ENCODE measurements at regions not wholly inside any gene's neighbourhood (a gene's known extent, or its start where the extent isn't known, plus 50 kb on each side); places are given as distances from the start of the nearest gene placed in this dataset.
"Not testable (repeated sequence)": the region's sequence is repeated elsewhere in the genome, so short reads cannot be mapped to it uniquely, and the experiment has no call there.

GRCh38 chr7:52362521-52362920, 672.9 kb upstream of the POM121L12 start:
- no peak overlapping the region for H3K27ac ChIP-seq (ENCODE audit: low read depth in 2 of 2, low read length in 2 of 2)
- H3K27me3 ChIP-seq (ENCODE audit: control insufficient read depth in 2 of 2, insufficient read depth in 2 of 2, low read length in 2 of 2): no peaks in the 10 kb centered on the region
- H3K4me3 ChIP-seq (ENCODE audit: low read length in 2 of 2): no peak overlapping the region
- H3K9ac ChIP-seq (ENCODE audit: low read depth in 1 of 2, low read length in 2 of 2): no peak overlapping the region
- H3K9me3 ChIP-seq (ENCODE audit: control insufficient read depth in 2 of 2, low read length in 2 of 2): no peaks in the 10 kb centered on the region
- no peaks in the 10 kb centered on the region for H3K36me3 ChIP-seq (ENCODE audit: control insufficient read depth in 2 of 2, insufficient read depth in 2 of 2, low read length in 2 of 2)
- H3K4me1 ChIP-seq (ENCODE audit: control insufficient read depth in 2 of 2, insufficient read depth in 2 of 2, low read length in 2 of 2): no peaks in the 10 kb centered on the region

GRCh38 chr7:52360541-52360940, 674.9 kb upstream of the POM121L12 start:
- H3K36me3 ChIP-seq (ENCODE audit: control insufficient read depth in 2 of 2, insufficient read depth in 2 of 2, low read length in 2 of 2): no peaks in the 10 kb centered on the region
- H3K27ac ChIP-seq (ENCODE audit: low read depth in 2 of 2, low read length in 2 of 2): no peak overlapping the region
- no peaks in the 10 kb centered on the region for H3K4me1 ChIP-seq (ENCODE audit: control insufficient read depth in 2 of 2, insufficient read depth in 2 of 2, low read length in 2 of 2)
- no peak overlapping the region for H3K4me3 ChIP-seq (ENCODE audit: low read length in 2 of 2)
- no peaks in the 10 kb centered on the region for H3K9me3 ChIP-seq (ENCODE audit: control insufficient read depth in 2 of 2, low read length in 2 of 2)
- H3K27me3 ChIP-seq (ENCODE audit: control insufficient read depth in 2 of 2, insufficient read depth in 2 of 2, low read length in 2 of 2): no peaks in the 10 kb centered on the region
- no peak overlapping the region for H3K9ac ChIP-seq (ENCODE audit: low read depth in 1 of 2, low read length in 2 of 2)

GRCh38 chr7:52355053-52355452, 680.4 kb upstream of the POM121L12 start:
- Histone ChIP-seq H3K9me3 (ENCODE audit: control insufficient read depth in 2 of 2, low read length in 2 of 2) (peaks cover 0 to 2% of the 10 kb centered on the region in 2 donors), H3K27ac (ENCODE audit: low read depth in 2 of 2, low read length in 2 of 2) (no peak overlapping the region), H3K4me3 (ENCODE audit: low read length in 2 of 2) (no peak overlapping the region), H3K27me3 (ENCODE audit: control insufficient read depth in 2 of 2, insufficient read depth in 2 of 2, low read length in 2 of 2) (no peaks in the 10 kb centered on the region), H3K36me3 (ENCODE audit: control insufficient read depth in 2 of 2, insufficient read depth in 2 of 2, low read length in 2 of 2) (no peaks in the 10 kb centered on the region), H3K4me1 (ENCODE audit: control insufficient read depth in 2 of 2, insufficient read depth in 2 of 2, low read length in 2 of 2) (no peaks in the 10 kb centered on the region), H3K9ac (ENCODE audit: low read depth in 1 of 2, low read length in 2 of 2) (no peak overlapping the region)

GRCh38 chr7:52352013-52352981, 683.1 kb upstream of the POM121L12 start:
- Histone ChIP-seq H3K9me3 (ENCODE audit: control insufficient read depth in 2 of 2, low read length in 2 of 2) (peaks cover 0 to 2% of the 10 kb centered on the region in 2 donors), H3K27ac (ENCODE audit: low read depth in 2 of 2, low read length in 2 of 2) (no peak overlapping the region), H3K27me3 (ENCODE audit: control insufficient read depth in 2 of 2, insufficient read depth in 2 of 2, low read length in 2 of 2) (no peaks in the 10 kb centered on the region), H3K9ac (ENCODE audit: low read depth in 1 of 2, low read length in 2 of 2) (no peak overlapping the region), H3K4me1 (ENCODE audit: control insufficient read depth in 2 of 2, insufficient read depth in 2 of 2, low read length in 2 of 2) (no peaks in the 10 kb centered on the region), H3K4me3 (ENCODE audit: low read length in 2 of 2) (no peak overlapping the region), H3K36me3 (ENCODE audit: control insufficient read depth in 2 of 2, insufficient read depth in 2 of 2, low read length in 2 of 2) (no peaks in the 10 kb centered on the region)

GRCh38 chr7:52344015-52344414, 691.4 kb upstream of the POM121L12 start:
- H3K36me3 ChIP-seq (ENCODE audit: control insufficient read depth in 2 of 2, insufficient read depth in 2 of 2, low read length in 2 of 2): no peaks in the 10 kb centered on the region
- H3K9ac ChIP-seq (ENCODE audit: low read depth in 1 of 2, low read length in 2 of 2): no peak overlapping the region
- H3K4me3 ChIP-seq (ENCODE audit: low read length in 2 of 2): no peak overlapping the region
- H3K4me1 ChIP-seq (ENCODE audit: control insufficient read depth in 2 of 2, insufficient read depth in 2 of 2, low read length in 2 of 2): no peaks in the 10 kb centered on the region
- no peaks in the 10 kb centered on the region for H3K27me3 ChIP-seq (ENCODE audit: control insufficient read depth in 2 of 2, insufficient read depth in 2 of 2, low read length in 2 of 2)
- H3K27ac ChIP-seq (ENCODE audit: low read depth in 2 of 2, low read length in 2 of 2): no peak overlapping the region
- H3K9me3 ChIP-seq (ENCODE audit: control insufficient read depth in 2 of 2, low read length in 2 of 2): no peaks in the 10 kb centered on the region

- no peaks in the 10 kb centered on the region for H3K4me1 ChIP-seq (ENCODE audit: control insufficient read depth in 2 of 2, insufficient read depth in 2 of 2, low read length in 2 of 2)
- no peak overlapping the region for H3K27ac ChIP-seq (ENCODE audit: low read depth in 2 of 2, low read length in 2 of 2)
- no peaks in the 10 kb centered on the region for H3K9me3 ChIP-seq (ENCODE audit: control insufficient read depth in 2 of 2, low read length in 2 of 2)
- H3K27me3 ChIP-seq (ENCODE audit: control insufficient read depth in 2 of 2, insufficient read depth in 2 of 2, low read length in 2 of 2): no peaks in the 10 kb centered on the region
- H3K36me3 ChIP-seq (ENCODE audit: control insufficient read depth in 2 of 2, insufficient read depth in 2 of 2, low read length in 2 of 2): no peaks in the 10 kb centered on the region
- H3K9ac ChIP-seq (ENCODE audit: low read depth in 1 of 2, low read length in 2 of 2): no peak overlapping the region
- no peak overlapping the region for H3K4me3 ChIP-seq (ENCODE audit: low read length in 2 of 2)
Observed at GRCh38 chr7:52340067-52340466, 695.4 kb upstream of the POM121L12 start.

GRCh38 chr7:52328328-52328727, 707.1 kb upstream of the POM121L12 start:
- H3K4me3 ChIP-seq (ENCODE audit: low read length in 2 of 2); H3K4me1 ChIP-seq (ENCODE audit: control insufficient read depth in 2 of 2, insufficient read depth in 2 of 2, low read length in 2 of 2); H3K27me3 ChIP-seq (ENCODE audit: control insufficient read depth in 2 of 2, insufficient read depth in 2 of 2, low read length in 2 of 2); H3K9ac ChIP-seq (ENCODE audit: low read depth in 1 of 2, low read length in 2 of 2); H3K9me3 ChIP-seq (ENCODE audit: control insufficient read depth in 2 of 2, low read length in 2 of 2); H3K27ac ChIP-seq (ENCODE audit: low read depth in 2 of 2, low read length in 2 of 2); H3K36me3 ChIP-seq (ENCODE audit: control insufficient read depth in 2 of 2, insufficient read depth in 2 of 2, low read length in 2 of 2): not testable (repeated sequence)

- Histone ChIP-seq H3K9me3 (ENCODE audit: control insufficient read depth in 2 of 2, low read length in 2 of 2) (no peaks in the 10 kb centered on the region), H3K27me3 (ENCODE audit: control insufficient read depth in 2 of 2, insufficient read depth in 2 of 2, low read length in 2 of 2) (no peaks in the 10 kb centered on the region), H3K9ac (ENCODE audit: low read depth in 1 of 2, low read length in 2 of 2) (no peak overlapping the region), H3K4me1 (ENCODE audit: control insufficient read depth in 2 of 2, insufficient read depth in 2 of 2, low read length in 2 of 2) (no peaks in the 10 kb centered on the region), H3K4me3 (ENCODE audit: low read length in 2 of 2) (no peak overlapping the region), H3K36me3 (ENCODE audit: control insufficient read depth in 2 of 2, insufficient read depth in 2 of 2, low read length in 2 of 2) (no peaks in the 10 kb centered on the region), H3K27ac (ENCODE audit: low read depth in 2 of 2, low read length in 2 of 2) (no peak overlapping the region)
Observed at GRCh38 chr7:52325237-52325636, 710.2 kb upstream of the POM121L12 start.

GRCh38 chr7:52323202-52323746, 712.2 kb upstream of the POM121L12 start:
- no peak overlapping the region for H3K4me3 ChIP-seq (ENCODE audit: low read length in 2 of 2)
- H3K27me3 ChIP-seq (ENCODE audit: control insufficient read depth in 2 of 2, insufficient read depth in 2 of 2, low read length in 2 of 2): no peaks in the 10 kb centered on the region
- no peak overlapping the region for H3K9ac ChIP-seq (ENCODE audit: low read depth in 1 of 2, low read length in 2 of 2)
- no peak overlapping the region for H3K27ac ChIP-seq (ENCODE audit: low read depth in 2 of 2, low read length in 2 of 2)
- no peaks in the 10 kb centered on the region for H3K9me3 ChIP-seq (ENCODE audit: control insufficient read depth in 2 of 2, low read length in 2 of 2)
- H3K4me1 ChIP-seq (ENCODE audit: control insufficient read depth in 2 of 2, insufficient read depth in 2 of 2, low read length in 2 of 2): no peaks in the 10 kb centered on the region
- no peaks in the 10 kb centered on the region for H3K36me3 ChIP-seq (ENCODE audit: control insufficient read depth in 2 of 2, insufficient read depth in 2 of 2, low read length in 2 of 2)

GRCh38 chr7:52320610-52321009, 714.8 kb upstream of the POM121L12 start:
- Histone ChIP-seq H3K9me3 (ENCODE audit: control insufficient read depth in 2 of 2, low read length in 2 of 2) (no peaks in the 10 kb centered on the region), H3K4me1 (ENCODE audit: control insufficient read depth in 2 of 2, insufficient read depth in 2 of 2, low read length in 2 of 2) (no peaks in the 10 kb centered on the region), H3K9ac (ENCODE audit: low read depth in 1 of 2, low read length in 2 of 2) (no peak overlapping the region), H3K27me3 (ENCODE audit: control insufficient read depth in 2 of 2, insufficient read depth in 2 of 2, low read length in 2 of 2) (no peaks in the 10 kb centered on the region), H3K36me3 (ENCODE audit: control insufficient read depth in 2 of 2, insufficient read depth in 2 of 2, low read length in 2 of 2) (no peaks in the 10 kb centered on the region), H3K27ac (ENCODE audit: low read depth in 2 of 2, low read length in 2 of 2) (no peak overlapping the region), H3K4me3 (ENCODE audit: low read length in 2 of 2) (no peak overlapping the region)
